ENCODE measurements at regions not wholly inside any gene's neighbourhood (a gene's known extent, or its start where the extent isn't known, plus 50 kb on each side); places are given as distances from the start of the nearest gene placed in this dataset.

DNA sequence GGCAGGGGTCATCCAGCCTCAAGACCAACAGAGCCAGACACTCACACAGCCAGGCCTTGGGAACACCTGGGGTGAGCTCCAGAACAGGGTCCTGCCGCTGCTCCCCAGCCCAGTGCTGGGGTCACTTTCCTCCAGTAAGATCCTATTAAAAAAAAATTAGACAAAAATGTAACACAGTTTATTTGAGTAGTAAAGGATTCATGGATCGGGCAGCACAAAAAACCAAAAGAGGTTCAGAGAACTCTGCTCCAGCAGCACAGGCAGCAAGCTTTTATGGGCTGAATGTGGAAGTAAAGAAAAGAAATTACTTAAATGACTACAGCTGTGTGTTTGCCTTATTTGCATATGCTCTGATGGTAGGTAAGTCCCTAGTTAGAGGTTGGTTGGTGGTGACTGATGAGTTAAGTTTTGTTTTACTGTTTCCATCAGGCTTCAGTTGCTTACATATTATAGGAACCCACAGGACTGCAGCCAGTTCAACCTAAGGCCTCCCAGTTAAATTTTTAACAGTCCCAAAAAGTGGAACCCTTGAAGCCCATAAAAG is 80.5 kb upstream of the FGFR2 start:
- TF ChIP-seq, protein P1, sequence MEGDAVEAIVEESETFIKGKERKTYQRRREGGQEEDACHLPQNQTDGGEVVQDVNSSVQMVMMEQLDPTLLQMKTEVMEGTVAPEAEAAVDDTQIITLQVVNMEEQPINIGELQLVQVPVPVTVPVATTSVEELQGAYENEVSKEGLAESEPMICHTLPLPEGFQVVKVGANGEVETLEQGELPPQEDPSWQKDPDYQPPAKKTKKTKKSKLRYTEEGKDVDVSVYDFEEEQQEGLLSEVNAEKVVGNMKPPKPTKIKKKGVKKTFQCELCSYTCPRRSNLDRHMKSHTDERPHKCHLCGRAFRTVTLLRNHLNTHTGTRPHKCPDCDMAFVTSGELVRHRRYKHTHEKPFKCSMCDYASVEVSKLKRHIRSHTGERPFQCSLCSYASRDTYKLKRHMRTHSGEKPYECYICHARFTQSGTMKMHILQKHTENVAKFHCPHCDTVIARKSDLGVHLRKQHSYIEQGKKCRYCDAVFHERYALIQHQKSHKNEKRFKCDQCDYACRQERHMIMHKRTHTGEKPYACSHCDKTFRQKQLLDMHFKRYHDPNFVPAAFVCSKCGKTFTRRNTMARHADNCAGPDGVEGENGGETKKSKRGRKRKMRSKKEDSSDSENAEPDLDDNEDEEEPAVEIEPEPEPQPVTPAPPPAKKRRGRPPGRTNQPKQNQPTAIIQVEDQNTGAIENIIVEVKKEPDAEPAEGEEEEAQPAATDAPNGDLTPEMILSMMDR (IDR thresholded peaks at IDR 0.05), result no peak
- no peak for TF ChIP-seq POLR2AphosphoS5 (IDR thresholded peaks at IDR 0.05)

Measured in breast epithelium (tissue), 3 donors.